GM23338 (cell line): ENCODE measurements at regions not wholly inside any gene's neighbourhood (a gene's known extent, or its start where the extent isn't known, plus 50 kb on each side); places are given as distances from the start of the nearest gene placed in this dataset.

Experiments
- ATAC-seq: fragments of 200-7000 bp; cut with Tn5 transposase; 3 replicates; pipeline ENCODE4 v1.9.1; 2020
- DNase-seq: peaks from one replicate; pipeline ENCODE4 v3.0.0-alpha.2; 2015; ENCODE audit warnings: low spot score
- H2AFZ ChIP-seq: fragments of 200-600 bp; sonication (generic); 2 replicates; pipeline ENCODE4 v1.8.0; 2016; ENCODE audit warnings: antibody characterized with exemption, mild to moderate bottlenecking, moderate library complexity
- H3F3A ChIP-seq: fragments of 200-600 bp; sonication (generic); replicated peaks from 2 replicates; pipeline ENCODE4 v1.8.0; 2017; ENCODE audit warnings: antibody characterized with exemption, mixed run types, low read depth
- H3K27ac ChIP-seq: fragments of 200-600 bp; sonication (generic); 2 replicates; pipeline ENCODE4 v1.6.1; 2016; ENCODE audit warnings: low read depth
- H3K27me3 ChIP-seq: fragments of 200-600 bp; sonication (generic); 2 replicates; pipeline ENCODE4 v1.8.0; 2016; ENCODE audit warnings: mild to moderate bottlenecking, mixed run types, moderate library complexity; ENCODE audit not compliant: insufficient read depth
- H3K36me3 ChIP-seq: fragments of 200-600 bp; sonication (generic); 2 replicates; pipeline ENCODE4 v1.8.0; 2016; ENCODE audit warnings: mild to moderate bottlenecking; ENCODE audit not compliant: insufficient read depth
- H3K4me1 ChIP-seq: fragments of 200-600 bp; sonication (generic); 2 replicates; pipeline ENCODE4 v1.8.0; 2016; ENCODE audit warnings: mild to moderate bottlenecking, moderate library complexity; ENCODE audit not compliant: insufficient read depth
- H3K4me2 ChIP-seq: fragments of 200-600 bp; sonication (generic); 2 replicates; pipeline ENCODE4 v1.7.1; 2017; ENCODE audit warnings: mixed run types
- H3K4me3 ChIP-seq: fragments of 200-600 bp; sonication (generic); 2 replicates; pipeline ENCODE4 v1.6.1; 2016; ENCODE audit warnings: mixed run types
- H3K79me2 ChIP-seq: fragments of 200-600 bp; sonication (generic); replicated peaks from 2 replicates; pipeline ENCODE4 v1.8.0; 2017; ENCODE audit warnings: mild to moderate bottlenecking; ENCODE audit not compliant: insufficient read depth
- H3K9me2 ChIP-seq: fragments of 200-600 bp; sonication (generic); 2 replicates; pipeline ENCODE4 v1.8.0; 2017; ENCODE audit not compliant: insufficient read depth
- H4K20me1 ChIP-seq: fragments of 200-600 bp; sonication (generic); replicated peaks from 2 replicates; pipeline ENCODE4 v1.8.0; 2017; ENCODE audit warnings: mild to moderate bottlenecking; ENCODE audit not compliant: insufficient read depth
- H3K27ac Mint-ChIP-seq: 2 replicates; pipeline ENCODE4 v1.8.0; 2020; ENCODE audit warnings: inconsistent platforms, mild to moderate bottlenecking, moderate library complexity, mixed read lengths
- H3K27me3 Mint-ChIP-seq: 3 replicates; pipeline ENCODE4 v1.8.0; 2022; ENCODE audit warnings: low read depth, mild to moderate bottlenecking, moderate library complexity, mixed read lengths, inconsistent platforms; ENCODE audit not compliant: insufficient read depth, poor library complexity
- H3K36me3 Mint-ChIP-seq: 3 replicates; pipeline ENCODE4 v1.8.0; 2021; ENCODE audit warnings: low read depth, mild to moderate bottlenecking, inconsistent platforms, moderate library complexity, mixed read lengths
- H3K4me1 Mint-ChIP-seq: 3 replicates; pipeline ENCODE4 v1.8.0; 2020; ENCODE audit warnings: mild to moderate bottlenecking, inconsistent platforms, mixed read lengths
- H3K4me3 Mint-ChIP-seq: 3 replicates; pipeline ENCODE4 v1.8.0; 2021; ENCODE audit warnings: moderate library complexity, mild to moderate bottlenecking, inconsistent platforms, mixed read lengths
- H3K9me3 Mint-ChIP-seq: 3 replicates; pipeline ENCODE4 v1.8.0; 2020; ENCODE audit warnings: moderate library complexity, mild to moderate bottlenecking, inconsistent platforms, mixed read lengths
- CREB1 ChIP-seq: fragments of 250-450 bp; sonication (Bioruptor Pico); IDR thresholded peaks from 2 replicates; pipeline ENCODE4 v1.5.0; 2020; ENCODE audit warnings: low read depth, mild to moderate bottlenecking, moderate library complexity
- CTCF ChIP-seq, 2 experiments: fragments of 200-600 bp in 1 of 2; sonication (generic) in 1 of 2; conservative IDR thresholded peaks; 2 replicates each; pipeline versions ENCODE4 v1.5.1 to v1.6.1; 2016 to 2017; ENCODE audit warnings: antibody characterized with exemption in 2 of 2, low read depth in 2 of 2, mild to moderate bottlenecking in 2 of 2, moderate library complexity in 1 of 2
- ETS1 ChIP-seq: IDR thresholded peaks from 2 replicates; pipeline ENCODE4 v1.6.1; 2016; ENCODE audit warnings: antibody characterized with exemption
- EZH2 ChIP-seq: fragments of 200-600 bp; sonication (generic); IDR thresholded peaks from one replicate; pipeline ENCODE4 v1.8.0; 2017; ENCODE audit warnings: antibody characterized with exemption, mild to moderate bottlenecking, low read depth; ENCODE audit not compliant: unreplicated experiment
- EZH2phosphoT487 ChIP-seq: fragments of 200-600 bp; sonication (generic); IDR thresholded peaks from one replicate; pipeline ENCODE4 v1.8.1; 2018; ENCODE audit warnings: antibody characterized with exemption; ENCODE audit not compliant: unreplicated experiment
- JUNB ChIP-seq: IDR thresholded peaks from one replicate; pipeline ENCODE4 v1.6.1; 2016; ENCODE audit warnings: antibody characterized with exemption; ENCODE audit not compliant: unreplicated experiment
- NANOG ChIP-seq: IDR thresholded peaks from 2 replicates; pipeline ENCODE4 v1.6.1; 2016; ENCODE audit warnings: antibody characterized with exemption, borderline replicate concordance
- POLR2AphosphoS5 ChIP-seq: IDR thresholded peaks from 2 replicates; pipeline ENCODE4 v1.6.1; 2016; ENCODE audit warnings: antibody characterized with exemption, low read depth
- STAT1 ChIP-seq: IDR thresholded peaks from one replicate; pipeline ENCODE4 v1.6.1; 2016; ENCODE audit warnings: antibody characterized with exemption; ENCODE audit not compliant: unreplicated experiment
- ZNF114 ChIP-seq: fragments of 250-450 bp; sonication (Bioruptor Pico); IDR thresholded peaks from 2 replicates; pipeline ENCODE4 v1.5.0; 2020; ENCODE audit warnings: mild to moderate bottlenecking, moderate library complexity
- ZNF331 ChIP-seq: fragments of 250-450 bp; sonication (Bioruptor Pico); IDR thresholded peaks from 2 replicates; pipeline ENCODE4 v1.5.0; 2020; ENCODE audit warnings: low read depth, mild to moderate bottlenecking, moderate library complexity
- ZNF462 ChIP-seq: fragments of 250-450 bp; sonication (Bioruptor Pico); IDR thresholded peaks from 2 replicates; pipeline ENCODE4 v1.5.0; 2020; ENCODE audit warnings: mild to moderate bottlenecking, moderate library complexity
- TF ChIP-seq, protein P1 (sequence below): IDR thresholded peaks from one replicate; pipeline ENCODE4 v1.6.1; 2018; ENCODE audit warnings: antibody characterized with exemption; ENCODE audit not compliant: unreplicated experiment

DNA sequence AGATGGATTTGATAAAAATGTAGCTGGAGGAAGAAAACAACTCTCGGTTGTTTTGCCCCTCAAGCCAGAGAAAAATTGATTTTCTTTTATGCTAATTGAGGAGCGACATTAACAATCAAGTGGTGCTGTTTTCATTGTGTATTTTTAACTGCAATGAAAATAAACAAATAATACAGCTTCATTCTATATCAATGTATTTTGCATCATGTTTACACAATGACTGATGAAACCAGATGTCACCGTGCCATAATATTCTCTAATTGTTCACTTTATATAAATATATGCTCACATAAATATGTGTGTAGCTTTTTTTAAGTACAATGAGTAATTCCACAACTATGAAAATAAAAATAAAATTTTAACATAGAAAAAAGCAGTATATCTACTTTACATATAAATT is 139.0 kb upstream of the PRDM9 start:
- Histone ChIP-seq H3K9me2 (no peaks in the 10 kb centered on the region), H3K4me1 (no peaks in the 10 kb centered on the region), H3K27ac (no peak overlapping the region), H3K36me3 (no peaks in the 10 kb centered on the region), H3F3A (no peaks in the 10 kb centered on the region), H3K4me2 (no peak overlapping the region), H3K27me3 (no peaks in the 10 kb centered on the region), H4K20me1 (no peaks in the 10 kb centered on the region), H3K4me3 (no peak overlapping the region), H3K79me2 (no peaks in the 10 kb centered on the region), H2AFZ (peak overlapping the region; percentile 11; the same call in 1 of the 2 replicates)
- Mint-ChIP-seq H3K36me3 (no peaks in the 10 kb centered on the region), H3K27me3 (no peaks in the 10 kb centered on the region), H3K4me3 (no peak overlapping the region), H3K27ac (no peak overlapping the region), H3K9me3 (peaks cover 3% of the 10 kb centered on the region; the same call in 1 of the 3 replicates), H3K4me1 (peaks cover 2% of the 10 kb centered on the region; the same call in 1 of the 3 replicates)
- TF ChIP-seq EZH2phosphoT487 (no peak), STAT1 (no peak), POLR2AphosphoS5 (no peak), ZNF114 (CRISPR knock-in tag) (no peak), ZNF462 (no peak), CTCF (conservative IDR thresholded peaks at IDR 0.05; ENCODE audit: low read depth in 2 of 2) (no peak), EZH2 (no peak), ZNF331 (CRISPR knock-in tag) (no peak), ETS1 (no peak), NANOG (no peak), JUNB (no peak), CREB1 (CRISPR knock-in tag) (no peak)
- TF ChIP-seq, protein P1, sequence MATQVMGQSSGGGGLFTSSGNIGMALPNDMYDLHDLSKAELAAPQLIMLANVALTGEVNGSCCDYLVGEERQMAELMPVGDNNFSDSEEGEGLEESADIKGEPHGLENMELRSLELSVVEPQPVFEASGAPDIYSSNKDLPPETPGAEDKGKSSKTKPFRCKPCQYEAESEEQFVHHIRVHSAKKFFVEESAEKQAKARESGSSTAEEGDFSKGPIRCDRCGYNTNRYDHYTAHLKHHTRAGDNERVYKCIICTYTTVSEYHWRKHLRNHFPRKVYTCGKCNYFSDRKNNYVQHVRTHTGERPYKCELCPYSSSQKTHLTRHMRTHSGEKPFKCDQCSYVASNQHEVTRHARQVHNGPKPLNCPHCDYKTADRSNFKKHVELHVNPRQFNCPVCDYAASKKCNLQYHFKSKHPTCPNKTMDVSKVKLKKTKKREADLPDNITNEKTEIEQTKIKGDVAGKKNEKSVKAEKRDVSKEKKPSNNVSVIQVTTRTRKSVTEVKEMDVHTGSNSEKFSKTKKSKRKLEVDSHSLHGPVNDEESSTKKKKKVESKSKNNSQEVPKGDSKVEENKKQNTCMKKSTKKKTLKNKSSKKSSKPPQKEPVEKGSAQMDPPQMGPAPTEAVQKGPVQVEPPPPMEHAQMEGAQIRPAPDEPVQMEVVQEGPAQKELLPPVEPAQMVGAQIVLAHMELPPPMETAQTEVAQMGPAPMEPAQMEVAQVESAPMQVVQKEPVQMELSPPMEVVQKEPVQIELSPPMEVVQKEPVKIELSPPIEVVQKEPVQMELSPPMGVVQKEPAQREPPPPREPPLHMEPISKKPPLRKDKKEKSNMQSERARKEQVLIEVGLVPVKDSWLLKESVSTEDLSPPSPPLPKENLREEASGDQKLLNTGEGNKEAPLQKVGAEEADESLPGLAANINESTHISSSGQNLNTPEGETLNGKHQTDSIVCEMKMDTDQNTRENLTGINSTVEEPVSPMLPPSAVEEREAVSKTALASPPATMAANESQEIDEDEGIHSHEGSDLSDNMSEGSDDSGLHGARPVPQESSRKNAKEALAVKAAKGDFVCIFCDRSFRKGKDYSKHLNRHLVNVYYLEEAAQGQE, result no peak
- ATAC-seq (no peak), DNase-seq (no peak)
